ENCODE measurements at regions not wholly inside any gene's neighbourhood (a gene's known extent, or its start where the extent isn't known, plus 50 kb on each side); places are given as distances from the start of the nearest gene placed in this dataset.

DNA sequence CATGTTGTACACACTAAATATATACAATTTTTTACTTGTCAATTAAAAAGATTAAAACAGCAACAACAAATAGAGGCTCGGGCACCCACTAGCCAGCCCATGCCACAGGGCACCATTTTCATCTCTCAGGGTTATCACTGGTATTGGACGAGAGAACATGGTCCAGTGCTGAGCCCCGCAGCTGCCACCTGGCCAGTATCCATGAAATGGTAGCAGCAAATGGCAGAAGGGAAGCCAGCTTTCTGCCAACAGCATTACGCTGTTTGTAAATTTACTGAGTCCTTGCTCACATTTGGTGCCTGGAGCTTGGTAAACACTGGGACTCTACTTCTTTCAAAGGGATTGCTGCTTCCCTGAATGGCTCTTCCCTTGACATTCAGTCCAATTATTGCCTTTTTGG is 87.9 kb upstream of the WASF3 start:
- Histone ChIP-seq H3K9me1 (ENCODE audit: control insufficient read depth, extremely low read depth, insufficient read depth, low read length) (no peaks in the 10 kb centered on the region), H3K79me2 (ENCODE audit: control insufficient read depth, insufficient read depth, low read length) (no peaks in the 10 kb centered on the region), H2AFZ (ENCODE audit: control insufficient read depth, low read length) (no peak overlapping the region), H4K20me1 (ENCODE audit: control insufficient read depth, extremely low read depth, insufficient read depth, low read length) (no peaks in the 10 kb centered on the region), H3K27ac (ENCODE audit: control insufficient read depth, insufficient read depth, low read length) (no peak overlapping the region), H3K4me3 (ENCODE audit: control insufficient read depth in 2 of 3, extremely low read depth in 1 of 3, insufficient read depth in 2 of 3, low read depth in 1 of 3, low read length in 3 of 3) (no peak overlapping the region), H3K4me2 (ENCODE audit: control insufficient read depth, extremely low read depth, insufficient read depth, low read depth, low read length) (no peak overlapping the region), H3K9me3 (ENCODE audit: control insufficient read depth, low read depth, low read length) (no peaks in the 10 kb centered on the region), H3K9ac (ENCODE audit: control insufficient read depth, extremely low read depth, insufficient read depth, low read length) (no peak overlapping the region), H3K36me3 (ENCODE audit: control insufficient read depth in 2 of 2, extremely low read depth in 1 of 2, insufficient read depth in 2 of 2, low read length in 2 of 2) (no peaks in the 10 kb centered on the region), H3K27me3 (ENCODE audit: control insufficient read depth, extremely low read depth, insufficient read depth, low read length) (no peaks in the 10 kb centered on the region), H3K4me1 (ENCODE audit: control insufficient read depth, extremely low read depth, insufficient read depth, low read length) (no peaks in the 10 kb centered on the region)
- DNase-seq (ENCODE audit: low read depth, low spot score) = no peak
- no peak for FAIRE-seq
- no peak for TF ChIP-seq EZH2 (IDR thresholded peaks at IDR 0.05; ENCODE audit: low read length)
- TF ChIP-seq, protein P1, sequence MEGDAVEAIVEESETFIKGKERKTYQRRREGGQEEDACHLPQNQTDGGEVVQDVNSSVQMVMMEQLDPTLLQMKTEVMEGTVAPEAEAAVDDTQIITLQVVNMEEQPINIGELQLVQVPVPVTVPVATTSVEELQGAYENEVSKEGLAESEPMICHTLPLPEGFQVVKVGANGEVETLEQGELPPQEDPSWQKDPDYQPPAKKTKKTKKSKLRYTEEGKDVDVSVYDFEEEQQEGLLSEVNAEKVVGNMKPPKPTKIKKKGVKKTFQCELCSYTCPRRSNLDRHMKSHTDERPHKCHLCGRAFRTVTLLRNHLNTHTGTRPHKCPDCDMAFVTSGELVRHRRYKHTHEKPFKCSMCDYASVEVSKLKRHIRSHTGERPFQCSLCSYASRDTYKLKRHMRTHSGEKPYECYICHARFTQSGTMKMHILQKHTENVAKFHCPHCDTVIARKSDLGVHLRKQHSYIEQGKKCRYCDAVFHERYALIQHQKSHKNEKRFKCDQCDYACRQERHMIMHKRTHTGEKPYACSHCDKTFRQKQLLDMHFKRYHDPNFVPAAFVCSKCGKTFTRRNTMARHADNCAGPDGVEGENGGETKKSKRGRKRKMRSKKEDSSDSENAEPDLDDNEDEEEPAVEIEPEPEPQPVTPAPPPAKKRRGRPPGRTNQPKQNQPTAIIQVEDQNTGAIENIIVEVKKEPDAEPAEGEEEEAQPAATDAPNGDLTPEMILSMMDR (optimal IDR thresholded peaks at IDR 0.05 in 1 of 3, IDR thresholded peaks at IDR 0.05 in 1 of 3, conservative IDR thresholded peaks at IDR 0.05 in 1 of 3; ENCODE audit: extremely low read depth in 1 of 3, insufficient read depth in 2 of 3, low read length in 3 of 3) = no peak
- dilution Hi-C loops (cut with MboI; ENCODE audit: extremely low pct_ligation_motif_present, low sequenced_read_pairs) = no loop called here

DNA sequence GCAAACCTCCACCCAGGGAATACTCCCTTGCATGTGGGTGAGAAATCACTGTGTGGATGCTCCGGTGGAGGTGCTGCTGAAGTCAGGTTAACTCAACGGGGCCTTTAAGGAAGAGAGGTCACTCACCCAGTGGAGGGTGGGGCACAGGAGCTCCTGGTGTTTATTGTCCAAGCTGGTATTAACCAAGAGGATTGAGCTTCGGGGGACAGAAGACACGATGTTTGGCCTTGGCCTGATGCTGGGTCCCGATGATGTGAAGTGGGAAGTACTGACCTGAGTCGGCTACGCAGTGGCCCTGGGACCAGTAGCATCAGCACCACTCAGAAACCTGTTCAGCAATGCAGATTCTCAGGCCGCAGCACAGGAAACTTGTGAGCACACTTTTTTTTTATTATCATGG is 85.7 kb upstream of the WASF3 start:
- Histone ChIP-seq H3K4me2 (ENCODE audit: control insufficient read depth, extremely low read depth, insufficient read depth, low read depth, low read length) (no peak overlapping the region), H4K20me1 (ENCODE audit: control insufficient read depth, extremely low read depth, insufficient read depth, low read length) (no peaks in the 10 kb centered on the region), H2AFZ (ENCODE audit: control insufficient read depth, low read length) (no peak overlapping the region), H3K4me3 (ENCODE audit: control insufficient read depth in 2 of 3, extremely low read depth in 1 of 3, insufficient read depth in 2 of 3, low read depth in 1 of 3, low read length in 3 of 3) (no peak overlapping the region), H3K36me3 (ENCODE audit: control insufficient read depth in 2 of 2, extremely low read depth in 1 of 2, insufficient read depth in 2 of 2, low read length in 2 of 2) (no peaks in the 10 kb centered on the region), H3K79me2 (ENCODE audit: control insufficient read depth, insufficient read depth, low read length) (no peaks in the 10 kb centered on the region), H3K27me3 (ENCODE audit: control insufficient read depth, extremely low read depth, insufficient read depth, low read length) (no peaks in the 10 kb centered on the region), H3K9me3 (ENCODE audit: control insufficient read depth, low read depth, low read length) (no peaks in the 10 kb centered on the region), H3K9me1 (ENCODE audit: control insufficient read depth, extremely low read depth, insufficient read depth, low read length) (no peaks in the 10 kb centered on the region), H3K27ac (ENCODE audit: control insufficient read depth, insufficient read depth, low read length) (no peak overlapping the region), H3K9ac (ENCODE audit: control insufficient read depth, extremely low read depth, insufficient read depth, low read length) (no peak overlapping the region), H3K4me1 (ENCODE audit: control insufficient read depth, extremely low read depth, insufficient read depth, low read length) (peaks cover 6% of the 10 kb centered on the region)
- FAIRE-seq (no peak), DNase-seq (ENCODE audit: low read depth, low spot score) (no peak)
- TF ChIP-seq, protein P1 (optimal IDR thresholded peaks at IDR 0.05 in 1 of 3, IDR thresholded peaks at IDR 0.05 in 1 of 3, conservative IDR thresholded peaks at IDR 0.05 in 1 of 3; ENCODE audit: extremely low read depth in 1 of 3, insufficient read depth in 2 of 3, low read length in 3 of 3) = no peak
- TF ChIP-seq EZH2 (IDR thresholded peaks at IDR 0.05; ENCODE audit: low read length) = no peak
- dilution Hi-C loops (cut with MboI; ENCODE audit: extremely low pct_ligation_motif_present, low sequenced_read_pairs) = no loop called here
